RWPE2 (cell line): ENCODE measurements at regions not wholly inside any gene's neighbourhood (a gene's known extent, or its start where the extent isn't known, plus 50 kb on each side); places are given as distances from the start of the nearest gene placed in this dataset.

Experiments
- ATAC-seq: fragments of 200-7000 bp; cut with Tn5 transposase; 3 replicates; pipeline ENCODE4 v1.9.1; 2021; ENCODE audit warnings: low read depth
- DNase-seq: peaks from one replicate; pipeline ENCODE4 v3.0.0-alpha.2; 2020; ENCODE audit warnings: low spot score
- H3K27ac ChIP-seq: fragments of 450-650 bp; 2 replicates; pipeline ENCODE4 v1.5.1; 2017; ENCODE audit warnings: mild to moderate bottlenecking; ENCODE audit not compliant: poor library complexity, severe bottlenecking
- H3K27me3 ChIP-seq: fragments of 250-450 bp; sonication (Bioruptor Pico); 2 replicates; pipeline ENCODE4 v1.5.1; 2021; ENCODE audit warnings: mild to moderate bottlenecking, moderate library complexity; ENCODE audit not compliant: insufficient read depth, poor library complexity, severe bottlenecking
- H3K36me3 ChIP-seq: fragments of 250-450 bp; sonication (Bioruptor Pico); 2 replicates; pipeline ENCODE4 v1.5.1; 2020; ENCODE audit warnings: low read depth, mild to moderate bottlenecking, moderate library complexity
- H3K4me1 ChIP-seq: fragments of 250-450 bp; sonication (Bioruptor Pico); 2 replicates; pipeline ENCODE4 v1.5.1; 2021; ENCODE audit warnings: mild to moderate bottlenecking, moderate library complexity; ENCODE audit not compliant: insufficient read depth, poor library complexity, severe bottlenecking
- H3K4me3 ChIP-seq: fragments of 250-450 bp; sonication (Bioruptor Pico); 2 replicates; pipeline ENCODE4 v1.5.1; 2021; ENCODE audit warnings: mild to moderate bottlenecking, moderate library complexity; ENCODE audit not compliant: severe bottlenecking
- H3K9me3 ChIP-seq: fragments of 250-450 bp; sonication (Bioruptor Pico); 2 replicates; pipeline ENCODE4 v1.5.1; 2021; ENCODE audit warnings: mild to moderate bottlenecking, moderate library complexity; ENCODE audit not compliant: severe bottlenecking
- TF ChIP-seq, protein P1 (sequence below): fragments of 450-650 bp; IDR thresholded peaks from one replicate; pipeline ENCODE4 v1.5.1; 2017; ENCODE audit warnings: mild to moderate bottlenecking, moderate library complexity; ENCODE audit not compliant: poor library complexity, severe bottlenecking

DNA sequence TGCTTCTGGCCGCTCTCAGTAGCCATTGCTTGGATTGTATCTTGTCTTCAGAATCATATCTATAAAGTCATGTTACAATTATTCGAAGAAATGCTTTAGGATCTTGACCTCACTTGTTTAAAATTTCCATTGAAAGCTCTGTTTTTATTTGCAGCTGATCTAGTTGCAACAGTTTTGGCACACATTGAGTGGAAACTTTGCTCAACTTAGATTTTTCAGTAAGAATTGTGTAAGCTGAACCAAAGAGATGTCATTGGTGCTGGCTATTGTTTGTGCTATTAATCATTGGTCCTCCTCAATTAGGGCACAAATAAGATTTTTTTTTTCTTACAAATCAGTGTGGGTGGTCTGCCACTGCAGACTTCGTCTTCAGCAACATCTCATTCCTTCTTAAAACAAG lies 649.2 kb downstream of the MMUT start:
- no peaks in the 10 kb centered on the region for H3K27me3 ChIP-seq
- ATAC-seq (no peak), DNase-seq (no peak)
- H3K36me3 ChIP-seq = no peaks in the 10 kb centered on the region
- H3K27ac ChIP-seq = no peak overlapping the region
- no peak overlapping the region for H3K4me3 ChIP-seq
- TF ChIP-seq, protein P1, sequence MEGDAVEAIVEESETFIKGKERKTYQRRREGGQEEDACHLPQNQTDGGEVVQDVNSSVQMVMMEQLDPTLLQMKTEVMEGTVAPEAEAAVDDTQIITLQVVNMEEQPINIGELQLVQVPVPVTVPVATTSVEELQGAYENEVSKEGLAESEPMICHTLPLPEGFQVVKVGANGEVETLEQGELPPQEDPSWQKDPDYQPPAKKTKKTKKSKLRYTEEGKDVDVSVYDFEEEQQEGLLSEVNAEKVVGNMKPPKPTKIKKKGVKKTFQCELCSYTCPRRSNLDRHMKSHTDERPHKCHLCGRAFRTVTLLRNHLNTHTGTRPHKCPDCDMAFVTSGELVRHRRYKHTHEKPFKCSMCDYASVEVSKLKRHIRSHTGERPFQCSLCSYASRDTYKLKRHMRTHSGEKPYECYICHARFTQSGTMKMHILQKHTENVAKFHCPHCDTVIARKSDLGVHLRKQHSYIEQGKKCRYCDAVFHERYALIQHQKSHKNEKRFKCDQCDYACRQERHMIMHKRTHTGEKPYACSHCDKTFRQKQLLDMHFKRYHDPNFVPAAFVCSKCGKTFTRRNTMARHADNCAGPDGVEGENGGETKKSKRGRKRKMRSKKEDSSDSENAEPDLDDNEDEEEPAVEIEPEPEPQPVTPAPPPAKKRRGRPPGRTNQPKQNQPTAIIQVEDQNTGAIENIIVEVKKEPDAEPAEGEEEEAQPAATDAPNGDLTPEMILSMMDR = no peak
- no peaks in the 10 kb centered on the region for H3K9me3 ChIP-seq
- H3K4me1 ChIP-seq = peaks cover 11% of the 10 kb centered on the region

DNA sequence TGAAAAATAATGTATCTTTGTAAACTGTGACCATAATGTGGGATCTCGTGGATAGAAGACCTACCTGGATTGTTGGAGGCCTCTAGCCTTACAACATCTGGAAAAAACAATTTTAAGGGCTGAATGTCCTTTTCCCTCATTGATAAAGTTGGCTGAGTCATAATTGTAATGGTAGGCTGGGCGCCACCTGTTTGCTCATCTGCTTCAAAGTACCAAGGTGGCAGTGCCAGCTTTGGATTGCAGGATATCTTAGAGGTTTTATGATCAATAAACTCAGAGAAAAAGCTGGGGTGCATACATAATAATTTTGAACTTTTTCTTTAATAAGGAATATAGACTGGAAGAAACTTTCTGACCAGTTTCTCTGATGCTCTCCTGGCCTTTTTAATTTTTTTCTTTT lies 653.4 kb downstream of the MMUT start:
- H3K4me1 ChIP-seq = no peaks in the 10 kb centered on the region
- ATAC-seq = no peak
- no peaks in the 10 kb centered on the region for H3K9me3 ChIP-seq
- H3K4me3 ChIP-seq = no peak overlapping the region
- no peak overlapping the region for H3K27ac ChIP-seq
- DNase-seq = no peak
- TF ChIP-seq, protein P1 = no peak
- no peaks in the 10 kb centered on the region for H3K36me3 ChIP-seq
- no peaks in the 10 kb centered on the region for H3K27me3 ChIP-seq

DNA sequence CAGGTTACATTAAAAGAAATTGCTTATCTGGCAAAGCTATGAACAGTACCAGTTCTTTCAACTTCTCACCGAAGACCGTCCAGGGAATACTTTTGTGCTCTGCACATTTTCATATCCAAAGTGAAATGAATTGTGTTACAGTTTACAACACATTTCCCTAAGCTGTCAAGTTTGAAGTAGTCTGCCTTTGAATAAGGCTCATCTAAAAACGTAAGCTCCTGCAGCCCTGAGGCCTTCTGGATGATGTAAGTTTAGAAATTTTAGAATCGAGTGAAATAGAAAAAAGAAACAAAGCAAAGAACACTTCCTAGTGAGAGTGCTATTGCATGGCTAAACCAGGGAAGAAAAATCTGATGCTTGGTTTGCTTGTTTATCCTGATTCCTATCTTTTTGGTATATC lies 653.8 kb downstream of the MMUT start:
- Histone ChIP-seq H3K9me3 (no peaks in the 10 kb centered on the region), H3K27me3 (no peaks in the 10 kb centered on the region), H3K27ac (no peak overlapping the region), H3K4me3 (no peak overlapping the region), H3K4me1 (no peaks in the 10 kb centered on the region), H3K36me3 (no peaks in the 10 kb centered on the region)
- no peak for ATAC-seq
- DNase-seq = no peak
- TF ChIP-seq, protein P1 = no peak

DNA sequence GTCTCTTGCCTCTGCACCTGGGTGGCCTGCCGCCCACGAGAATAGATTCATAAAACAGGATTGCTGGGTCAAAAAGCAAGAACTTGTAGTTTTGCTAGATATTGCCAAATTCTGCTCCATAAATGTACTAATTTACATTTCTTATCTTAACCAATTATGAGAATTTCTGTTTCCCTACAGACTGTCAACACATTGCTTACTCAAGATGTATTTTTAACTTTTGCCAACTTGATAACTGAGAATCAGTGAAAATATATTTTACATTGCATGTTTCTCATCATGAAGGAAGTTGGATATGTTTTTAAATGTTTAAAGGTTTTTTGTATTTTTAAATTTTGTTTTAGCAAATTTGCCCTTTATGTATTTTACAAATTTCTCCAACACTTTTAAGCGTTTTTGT lies 664.8 kb downstream of the MMUT start:
- Histone ChIP-seq H3K36me3 (no peaks in the 10 kb centered on the region), H3K9me3 (no peaks in the 10 kb centered on the region), H3K4me1 (peaks cover 5% of the 10 kb centered on the region), H3K4me3 (no peak overlapping the region), H3K27ac (no peak overlapping the region), H3K27me3 (no peaks in the 10 kb centered on the region)
- TF ChIP-seq, protein P1 = no peak
- ATAC-seq = no peak
- DNase-seq = no peak

DNA sequence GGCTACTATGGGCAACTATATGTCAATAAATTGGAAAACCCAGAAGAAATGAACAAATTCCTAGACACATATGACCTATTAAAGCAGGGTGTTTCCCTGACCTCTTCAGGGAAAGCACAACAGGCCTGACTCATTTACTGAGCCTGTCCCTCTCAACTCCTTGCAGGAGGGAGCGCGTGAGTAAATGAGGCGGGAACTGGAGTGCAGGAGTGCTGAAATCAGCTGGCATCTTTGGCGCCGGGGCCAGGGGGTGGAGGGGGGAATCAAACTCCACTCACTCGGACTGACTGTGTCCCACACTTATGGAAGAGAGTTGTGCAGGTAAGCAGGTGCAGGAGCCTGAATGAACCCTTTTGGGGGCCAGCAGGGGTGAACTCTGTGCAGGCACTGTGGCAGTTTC lies 671.2 kb upstream of the PTCHD4 start:
- DNase-seq = no peak
- Histone ChIP-seq H3K4me1 (no peaks in the 10 kb centered on the region), H3K9me3 (no peaks in the 10 kb centered on the region), H3K36me3 (no peaks in the 10 kb centered on the region), H3K27ac (no peak overlapping the region), H3K27me3 (no peaks in the 10 kb centered on the region), H3K4me3 (no peak overlapping the region)
- TF ChIP-seq, protein P1 = no peak
- ATAC-seq = no peak
